Endothelial cell of umbilical vein (primary cell): ENCODE measurements at regions not wholly inside any gene's neighbourhood (a gene's known extent, or its start where the extent isn't known, plus 50 kb on each side); places are given as distances from the start of the nearest gene placed in this dataset.

Source experiments
- BruUV-seq: library from RNA; stranded (reverse); fragments of 400-500 nt; replicated peaks from 2 replicates; lab custom pipeline; 2021; lab: Mats Ljungman, UMichigan
- CTCF ChIA-PET: fragments of 300-600, 350-600 bp; sonication (Branson Sonifier 250); formaldehyde crosslinking; loops from one replicate; lab custom pipeline; 2021; ENCODE audit warnings: antibody characterized with exemption, inconsistent platforms; lab: Charles Lee
- POLR2A ChIA-PET: fragments of 300-600, 350-600 bp; sonication (Branson Sonifier 250); formaldehyde crosslinking; loops from one replicate; lab custom pipeline; 2021; ENCODE audit warnings: antibody characterized with exemption, inconsistent platforms; lab: Charles Lee
- DNase-seq: peaks from one replicate; pipeline ENCODE4 v3.0.0-alpha.2; 2011; ENCODE audit warnings: low read depth, low spot score
- FAIRE-seq: peaks from 2 replicates; lab custom pipeline; 2011; peaks lifted over from hg19 to GRCh38; lab: Jason Lieb, UNC
- H2AFZ ChIP-seq: 2 replicates; pipeline ENCODE4 v1.6.0; 2012; ENCODE audit warnings: low read depth, low read length, control low read depth, inconsistent platforms
- H3K27ac ChIP-seq: 2 replicates; pipeline ENCODE4 v1.5.1; 2011; ENCODE audit warnings: low read depth, mild to moderate bottlenecking, control low read depth, low read length, moderate library complexity; ENCODE audit not compliant: insufficient read depth
- H3K27me3 ChIP-seq, 2 experiments: 2 replicates each; pipeline versions ENCODE4 v1.6.0 to v1.6.1; 2011; ENCODE audit warnings: low read length in 2 of 2, mixed read lengths in 1 of 2; ENCODE audit not compliant: control insufficient read depth in 2 of 2, insufficient read depth in 2 of 2
- H3K36me3 ChIP-seq, 2 experiments: 2 replicates in 1 of 2; 3 replicates in 1 of 2; pipeline ENCODE4 v1.5.1; 2011; ENCODE audit warnings: low read length in 2 of 2, mild to moderate bottlenecking in 1 of 2, moderate library complexity in 1 of 2; ENCODE audit not compliant: control insufficient read depth in 2 of 2, insufficient read depth in 2 of 2; ENCODE audit errors: extremely low read depth in 1 of 2
- H3K4me1 ChIP-seq: 3 replicates; pipeline ENCODE4 v1.5.1; 2011; ENCODE audit warnings: mild to moderate bottlenecking, low read length; ENCODE audit not compliant: control insufficient read depth, insufficient read depth; ENCODE audit errors: extremely low read depth
- H3K4me2 ChIP-seq: 2 replicates; pipeline ENCODE4 v1.6.1; 2011; ENCODE audit warnings: low read length, control low read depth, mixed read lengths; ENCODE audit not compliant: insufficient read depth
- H3K4me3 ChIP-seq, 3 experiments: fragments of 200-600 bp in 1 of 3; sonication (generic), shearing (Covaris generic) in 1 of 3; replicated peaks in 1 of 3; 2 replicates each; pipeline ENCODE4 v1.5.1; 2011 to 2016; ENCODE audit warnings: control low read depth in 3 of 3, low read length in 3 of 3, mild to moderate bottlenecking in 2 of 3, inconsistent platforms in 1 of 3, low read depth in 1 of 3, moderate library complexity in 1 of 3; ENCODE audit not compliant: insufficient read depth in 1 of 3
- H3K79me2 ChIP-seq: 2 replicates; pipeline ENCODE4 v1.6.0; 2012; ENCODE audit warnings: low read length, inconsistent platforms; ENCODE audit not compliant: control insufficient read depth, insufficient read depth
- H3K9ac ChIP-seq: replicated peaks from 2 replicates; pipeline ENCODE3; 2011; ENCODE audit warnings: low read length, control low read depth; ENCODE audit not compliant: insufficient read depth; ENCODE audit errors: extremely low read depth
- H3K9me1 ChIP-seq: replicated peaks from 3 replicates; pipeline ENCODE4 v1.6.0; 2011; ENCODE audit warnings: mild to moderate bottlenecking, low read length; ENCODE audit not compliant: control insufficient read depth, insufficient read depth; ENCODE audit errors: extremely low read depth
- H3K9me3 ChIP-seq: replicated peaks from 2 replicates; pipeline ENCODE4 v1.5.1; 2012; ENCODE audit warnings: low read length, inconsistent platforms; ENCODE audit not compliant: control insufficient read depth, insufficient read depth
- H4K20me1 ChIP-seq: replicated peaks from 2 replicates; pipeline ENCODE3; 2011; ENCODE audit warnings: mild to moderate bottlenecking, low read length; ENCODE audit not compliant: control insufficient read depth, insufficient read depth; ENCODE audit errors: extremely low read depth
- CTCF ChIP-seq, 2 donors: IDR thresholded peaks; 1 replicate in 1 of 2; 2 replicates in 1 of 2; pipeline ENCODE4 v1.5.1; 2011; ENCODE audit warnings: low read length in 2 of 2, mild to moderate bottlenecking in 2 of 2, moderate library complexity in 2 of 2, control low read depth in 1 of 2, inconsistent platforms in 1 of 2, low read depth in 1 of 2; ENCODE audit not compliant: insufficient read depth in 1 of 2; ENCODE audit errors: extremely low read depth in 1 of 2
- EZH2 ChIP-seq: IDR thresholded peaks from 2 replicates; pipeline ENCODE4 v1.6.1; 2012; ENCODE audit warnings: borderline replicate concordance, low read depth, mild to moderate bottlenecking, moderate library complexity, low read length, inconsistent platforms; ENCODE audit not compliant: severe bottlenecking
- FOS ChIP-seq: IDR thresholded peaks from 2 replicates; pipeline ENCODE4 v1.6.1; 2011; ENCODE audit warnings: mild to moderate bottlenecking, low read length, moderate library complexity, borderline replicate concordance; ENCODE audit not compliant: insufficient read depth
- GATA2 ChIP-seq: IDR thresholded peaks from 2 replicates; pipeline ENCODE4 v1.7.0; 2011; ENCODE audit warnings: low read depth, mild to moderate bottlenecking, moderate library complexity, mixed read lengths, low read length; ENCODE audit not compliant: insufficient read length, insufficient read depth
- JUN ChIP-seq: IDR thresholded peaks from 2 replicates; pipeline ENCODE4 v1.6.1; 2011; ENCODE audit warnings: borderline replicate concordance, low read depth; ENCODE audit not compliant: insufficient read length, insufficient read depth
- MAX ChIP-seq: IDR thresholded peaks from 2 replicates; pipeline ENCODE4 v1.6.1; 2011; ENCODE audit not compliant: insufficient read depth, insufficient read length
- POLR2A ChIP-seq: IDR thresholded peaks from 2 replicates; pipeline ENCODE4 v1.6.1; 2012; ENCODE audit warnings: low read depth, mild to moderate bottlenecking, control low read depth, low read length
- POLR2AphosphoS5 ChIP-seq: IDR thresholded peaks from 2 replicates; pipeline ENCODE4 v1.6.1; 2012; ENCODE audit warnings: low read depth, mild to moderate bottlenecking, control low read depth, low read length, moderate library complexity; ENCODE audit not compliant: insufficient read depth
- dilution Hi-C: fragments of 300-500 bp; cut with MboI; formaldehyde crosslinking; loops from one replicate; pipeline ENCODE4 v1.15.0; 2019; ENCODE audit warnings: low sequenced_read_pairs; ENCODE audit not compliant: extremely low pct_ligation_motif_present
- intact Hi-C: fragments of 100-400 bp; cut with micrococcal nuclease; formaldehyde crosslinking; loops from one replicate; pipeline ENCODE4 v1.10.0; 2022

DNA sequence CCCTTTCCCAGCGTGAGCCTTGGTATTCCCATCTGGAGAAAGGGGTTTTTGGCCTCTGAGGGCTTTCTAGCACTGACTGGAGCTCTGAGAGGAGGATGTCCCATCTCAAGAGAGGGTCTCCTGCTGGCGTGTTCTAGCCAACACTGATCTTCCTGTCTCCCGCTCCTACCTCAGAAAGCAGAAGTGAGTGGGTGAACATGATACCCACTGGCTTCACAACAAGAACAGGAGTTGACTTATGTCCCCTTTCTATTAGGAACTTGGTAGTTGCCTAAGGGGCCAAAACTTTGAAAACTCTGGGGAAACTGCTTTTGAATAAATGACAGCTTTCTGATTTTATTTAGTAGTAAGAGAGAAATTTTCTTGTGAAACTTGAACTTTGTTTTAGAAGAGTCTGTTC is 113.1 kb upstream of the ADCY1 start:
- Histone ChIP-seq H3K4me3 (no peak overlapping the region), H2AFZ (no peak overlapping the region), H3K79me2 (no peaks in the 10 kb centered on the region), H3K27ac (no peak overlapping the region), H3K4me2 (no peak overlapping the region), H3K36me3 (no peaks in the 10 kb centered on the region), H3K4me1 (no peaks in the 10 kb centered on the region), H3K9ac (no peak overlapping the region), H3K9me3 (no peaks in the 10 kb centered on the region), H3K9me1 (no peaks in the 10 kb centered on the region), H3K27me3 (no peaks in the 10 kb centered on the region), H4K20me1 (no peaks in the 10 kb centered on the region)
- CTCF ChIA-PET: interaction anchor here (0.6 kb wide), 1 partner anchor 25 kb away, joined by 4 read pairs; no protein-coding TSS in a partner anchor
- intact Hi-C loops: no loop called here
- no peak for DNase-seq
- POLR2A ChIA-PET: no interaction called here
- TF ChIP-seq FOS (no peak), MAX (no peak), POLR2AphosphoS5 (no peak), JUN (no peak), EZH2 (no peak), POLR2A (no peak), GATA2 (no peak), CTCF (IDR thresholded peaks at IDR 0.05; ENCODE audit: extremely low read depth in 1 of 2, insufficient read depth in 1 of 2, low read depth in 1 of 2, low read length in 2 of 2) (no peak)
- FAIRE-seq: no peak
- no TSS peak for BruUV-seq
- dilution Hi-C loops: no loop called here
